RKO (cell line): ENCODE measurements at regions not wholly inside any gene's neighbourhood (a gene's known extent, or its start where the extent isn't known, plus 50 kb on each side); places are given as distances from the start of the nearest gene placed in this dataset.
"Not testable (repeated sequence)": the region's sequence is repeated elsewhere in the genome, so short reads cannot be mapped to it uniquely, and the experiment has no call there.

Experiments used
- DNase-seq: peaks from one replicate; pipeline ENCODE4 v3.0.0-alpha.2; 2016; ENCODE audit warnings: low spot score

- DNase-seq = no peak
These were observed 76.3 kb downstream of the DRAM2 start for GRCh38 chr1:111063595-111063994.

GRCh38 chr1:111062624-111063023 lies 77.3 kb downstream of the DRAM2 start:
- no peak for DNase-seq

DNA sequence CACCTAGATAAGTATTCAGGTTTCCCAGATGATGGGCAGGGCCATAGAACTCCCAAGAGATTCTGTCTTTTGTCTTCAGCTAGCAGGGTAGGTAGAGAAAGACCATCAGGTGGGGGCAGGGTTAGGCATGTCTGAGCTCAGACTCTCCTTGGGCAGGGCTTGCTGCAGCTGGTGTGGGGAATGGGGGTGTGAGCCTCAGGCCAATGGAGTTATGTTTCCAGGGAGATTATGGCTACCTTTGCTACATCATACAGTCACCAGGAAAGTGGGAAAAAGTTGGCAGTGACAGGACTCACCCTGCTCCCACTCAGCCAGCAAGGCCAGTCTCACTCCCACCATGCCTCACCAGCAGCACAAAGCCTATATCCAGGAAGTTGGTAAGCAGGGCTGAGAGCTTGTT lies 77.8 kb downstream of the DRAM2 start:
- no peak for DNase-seq

GRCh38 chr1:111054656-111055055 lies 85.2 kb downstream of the DRAM2 start:
- DNase-seq = no peak

DNA sequence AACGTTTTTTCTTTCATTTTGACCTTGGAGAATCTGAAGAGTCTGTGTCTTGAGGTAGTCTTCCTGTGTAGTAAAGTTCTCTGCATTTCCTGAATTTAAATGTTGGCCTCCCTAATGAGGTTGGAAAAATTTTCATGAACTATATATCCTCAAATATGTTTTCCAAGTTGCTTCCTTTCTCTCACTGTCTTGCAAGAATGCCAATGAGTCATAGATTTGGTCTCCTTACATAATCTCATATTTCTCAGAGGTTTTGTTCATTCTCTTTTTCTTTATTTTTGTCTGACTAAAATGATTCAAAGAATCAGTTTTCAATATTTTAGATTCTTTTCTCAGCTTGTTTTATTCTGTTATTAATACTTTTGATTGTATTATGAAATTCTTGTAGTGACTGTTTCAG lies 87.6 kb downstream of the DRAM2 start:
- no peak for DNase-seq

DNA sequence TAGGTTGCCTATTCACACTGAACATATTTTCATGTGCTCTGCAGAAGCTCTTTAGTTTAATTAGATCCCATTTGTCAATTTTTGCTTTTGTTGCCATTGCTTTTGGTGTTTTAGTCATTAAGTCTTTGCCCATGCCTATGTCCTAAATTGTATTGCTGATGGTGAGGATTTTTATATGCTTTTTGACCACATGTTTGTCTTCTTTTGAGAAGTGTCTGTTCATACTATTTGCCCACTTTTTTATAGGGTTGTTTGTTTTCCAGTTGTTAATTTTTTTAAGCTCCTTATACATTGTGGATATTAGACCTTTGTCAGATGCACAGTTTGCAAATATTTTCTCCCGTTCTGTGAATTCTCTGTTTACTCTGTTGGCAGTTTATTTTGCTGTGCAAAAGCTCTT lies 84.5 kb upstream of the LRIF1 start:
- DNase-seq = not testable (repeated sequence)

- no peak for DNase-seq
These were observed 81.5 kb upstream of the LRIF1 start for GRCh38 chr1:111045033-111045722.

GRCh38 chr1:111032295-111032897 lies 68.7 kb upstream of the LRIF1 start:
- DNase-seq = peak; percentile 49

DNA sequence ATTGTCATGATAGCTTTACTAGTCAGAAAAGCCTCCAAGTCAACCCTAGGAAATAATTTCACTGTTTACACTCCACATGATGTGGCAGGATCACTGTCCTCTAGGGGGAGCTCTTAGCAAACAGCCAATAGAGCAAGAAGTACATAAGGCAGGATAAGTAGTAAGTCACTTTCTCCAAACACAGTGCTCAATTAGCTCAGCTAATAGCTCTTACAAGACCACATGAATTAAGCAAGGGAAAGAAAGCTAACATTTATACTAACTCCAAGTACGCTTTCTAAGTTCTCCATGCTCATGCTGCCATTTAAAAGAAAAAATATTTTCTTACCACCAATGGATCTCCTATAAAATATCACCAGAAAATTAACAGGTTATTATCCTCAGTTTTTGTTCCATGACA lies 66.9 kb upstream of the LRIF1 start:
- DNase-seq = peak; percentile 73

DNA sequence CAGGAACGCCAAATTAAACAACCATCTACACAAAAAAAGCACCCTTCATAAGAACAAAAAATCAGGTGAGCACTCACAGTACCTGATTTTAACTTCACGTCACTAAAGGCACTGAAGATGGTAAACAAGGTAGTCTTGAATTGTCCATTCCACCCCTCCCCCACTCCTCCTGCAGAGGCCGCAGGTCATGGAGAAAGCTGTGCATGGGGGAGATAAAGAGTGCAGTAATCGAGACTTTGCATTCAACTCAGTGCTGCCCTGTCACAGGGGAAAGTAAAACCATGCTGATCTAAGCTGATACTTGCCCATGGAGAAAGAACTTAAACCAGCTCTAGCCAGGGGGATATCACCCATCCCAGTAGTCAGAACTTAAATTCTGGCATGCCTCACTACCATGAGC lies 61.4 kb upstream of the LRIF1 start:
- no peak for DNase-seq

GRCh38 chr1:111015222-111015621 lies 51.5 kb upstream of the LRIF1 start:
- DNase-seq = no peak
